Gastrocnemius medialis (tissue), 4 donors: ENCODE measurements at regions not wholly inside any gene's neighbourhood (a gene's known extent, or its start where the extent isn't known, plus 50 kb on each side); places are given as distances from the start of the nearest gene placed in this dataset.
"Not testable (repeated sequence)": the region's sequence is repeated elsewhere in the genome, so short reads cannot be mapped to it uniquely, and the experiment has no call there.

ENCODE experiments used
- POLR2A ChIP-seq, 2 donors: fragments of 450-650 bp; IDR thresholded peaks; one replicate each; pipeline ENCODE4 v1.6.1; 2017; ENCODE audit warnings: antibody characterized with exemption in 2 of 2, mild to moderate bottlenecking in 2 of 2, moderate library complexity in 2 of 2
- TF ChIP-seq, protein P1 (sequence below), 5 experiments: fragments of 450-650 bp in 3 of 5; fragments of 200-600 bp in 2 of 5; sonication (generic) in 2 of 5; IDR thresholded peaks in 4 of 5; conservative IDR thresholded peaks in 1 of 5; 1 replicate in 4 of 5; 2 replicates in 1 of 5; pipeline ENCODE4 v1.5.1; 2016 to 2019; ENCODE audit warnings: antibody characterized with exemption in 5 of 5, mild to moderate bottlenecking in 3 of 5, moderate library complexity in 3 of 5

- TF ChIP-seq, protein P1, sequence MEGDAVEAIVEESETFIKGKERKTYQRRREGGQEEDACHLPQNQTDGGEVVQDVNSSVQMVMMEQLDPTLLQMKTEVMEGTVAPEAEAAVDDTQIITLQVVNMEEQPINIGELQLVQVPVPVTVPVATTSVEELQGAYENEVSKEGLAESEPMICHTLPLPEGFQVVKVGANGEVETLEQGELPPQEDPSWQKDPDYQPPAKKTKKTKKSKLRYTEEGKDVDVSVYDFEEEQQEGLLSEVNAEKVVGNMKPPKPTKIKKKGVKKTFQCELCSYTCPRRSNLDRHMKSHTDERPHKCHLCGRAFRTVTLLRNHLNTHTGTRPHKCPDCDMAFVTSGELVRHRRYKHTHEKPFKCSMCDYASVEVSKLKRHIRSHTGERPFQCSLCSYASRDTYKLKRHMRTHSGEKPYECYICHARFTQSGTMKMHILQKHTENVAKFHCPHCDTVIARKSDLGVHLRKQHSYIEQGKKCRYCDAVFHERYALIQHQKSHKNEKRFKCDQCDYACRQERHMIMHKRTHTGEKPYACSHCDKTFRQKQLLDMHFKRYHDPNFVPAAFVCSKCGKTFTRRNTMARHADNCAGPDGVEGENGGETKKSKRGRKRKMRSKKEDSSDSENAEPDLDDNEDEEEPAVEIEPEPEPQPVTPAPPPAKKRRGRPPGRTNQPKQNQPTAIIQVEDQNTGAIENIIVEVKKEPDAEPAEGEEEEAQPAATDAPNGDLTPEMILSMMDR (IDR thresholded peaks at IDR 0.05 in 4 of 5, conservative IDR thresholded peaks at IDR 0.05 in 1 of 5) = not testable (repeated sequence)
- TF ChIP-seq POLR2A (IDR thresholded peaks at IDR 0.05) = not testable (repeated sequence)
Observed at GRCh38 chrY:26670881-26671879, 1049.3 kb downstream of the CDY1 start.
